ENCODE measurements at regions not wholly inside any gene's neighbourhood (a gene's known extent, or its start where the extent isn't known, plus 50 kb on each side); places are given as distances from the start of the nearest gene placed in this dataset.

- TF ChIP-seq CTCF (IDR thresholded peaks at IDR 0.05) (no peak), POLR2A (IDR thresholded peaks at IDR 0.05) (no peak)
Observed at GRCh38 chr16:35691057-35691456, 2231.6 kb downstream of the TP53TG3F start.

Measured in right lobe of liver (tissue), 4 donors.